CD14-positive monocyte (primary cell): ENCODE measurements at regions not wholly inside any gene's neighbourhood (a gene's known extent, or its start where the extent isn't known, plus 50 kb on each side); places are given as distances from the start of the nearest gene placed in this dataset.

Source experiments
- DNase-seq, 3 donors: peaks; one replicate each; pipeline ENCODE4 v3.0.0-alpha.2; 2011 to 2022
- H2AFZ ChIP-seq: 2 replicates; pipeline ENCODE4 v1.6.0; 2012; ENCODE audit warnings: mild to moderate bottlenecking, low read depth, low read length, inconsistent platforms; ENCODE audit not compliant: insufficient read depth, poor library complexity, severe bottlenecking
- H3K27ac ChIP-seq, 2 donors: 1 replicate in 1 of 2; 2 replicates in 1 of 2; pipeline ENCODE4 v1.5.1; 2012 to 2013; ENCODE audit warnings: low read length in 2 of 2, control low read depth in 1 of 2, inconsistent platforms in 1 of 2, low read depth in 1 of 2, mild to moderate bottlenecking in 1 of 2
- H3K27me3 ChIP-seq, 2 donors: one replicate each; pipeline versions ENCODE4 v1.6.0 to v1.6.1; 2011 to 2013; ENCODE audit warnings: low read length in 2 of 2; ENCODE audit not compliant: control insufficient read depth in 2 of 2, insufficient read depth in 2 of 2
- H3K36me3 ChIP-seq, 2 donors: replicated peaks in 1 of 2; 1 replicate in 1 of 2; 2 replicates in 1 of 2; pipeline versions ENCODE4 v1.5.1 to v1.6.1; 2012 to 2013; ENCODE audit warnings: low read length in 2 of 2, control low read depth in 1 of 2, inconsistent platforms in 1 of 2, mild to moderate bottlenecking in 1 of 2; ENCODE audit not compliant: insufficient read depth in 2 of 2, control insufficient read depth in 1 of 2
- H3K4me1 ChIP-seq, 2 donors: 1 replicate in 1 of 2; 2 replicates in 1 of 2; pipeline versions ENCODE4 v1.5.1 to v1.6.1; 2012 to 2013; ENCODE audit warnings: low read length in 2 of 2, control low read depth in 1 of 2, inconsistent platforms in 1 of 2, mild to moderate bottlenecking in 1 of 2, moderate library complexity in 1 of 2; ENCODE audit not compliant: insufficient read depth in 2 of 2, control insufficient read depth in 1 of 2
- H3K4me2 ChIP-seq: replicated peaks from 2 replicates; pipeline ENCODE3; 2012; ENCODE audit warnings: low read length, moderate library complexity, mild to moderate bottlenecking; ENCODE audit not compliant: poor library complexity, severe bottlenecking; ENCODE audit errors: extremely low read depth
- H3K4me3 ChIP-seq, 3 experiments: fragments of 200-600 bp in 1 of 3; sonication (generic) in 1 of 3; replicated peaks in 1 of 3; 1 replicate in 2 of 3; 2 replicates in 1 of 3; pipeline ENCODE4 v1.5.1; 2011 to 2013; ENCODE audit warnings: low read length in 3 of 3, mild to moderate bottlenecking in 3 of 3, control low read depth in 2 of 3, low read depth in 2 of 3, inconsistent platforms in 1 of 3, moderate library complexity in 1 of 3
- H3K79me2 ChIP-seq: 2 replicates; pipeline ENCODE4 v1.6.0; 2012; ENCODE audit warnings: mild to moderate bottlenecking, control low read depth, inconsistent platforms, low read length, moderate library complexity; ENCODE audit not compliant: insufficient read depth
- H3K9ac ChIP-seq: 2 replicates; pipeline ENCODE4 v1.6.0; 2017; ENCODE audit warnings: low read length, mild to moderate bottlenecking; ENCODE audit not compliant: insufficient read depth, poor library complexity, severe bottlenecking
- H3K9me3 ChIP-seq, 2 donors: replicated peaks in 1 of 2; 1 replicate in 1 of 2; 2 replicates in 1 of 2; pipeline versions ENCODE4 v1.5.1 to v1.6.1; 2012 to 2013; ENCODE audit warnings: low read length in 2 of 2, control low read depth in 1 of 2; ENCODE audit not compliant: control insufficient read depth in 1 of 2, insufficient read depth in 1 of 2
- H4K20me1 ChIP-seq: 2 replicates; pipeline ENCODE4 v1.6.0; 2012; ENCODE audit warnings: mild to moderate bottlenecking, low read length, control low read depth, moderate library complexity; ENCODE audit not compliant: insufficient read depth
- H3K27ac Mint-ChIP-seq, 7 donors: one replicate each; pipeline ENCODE4 v1.8.0; 2020; ENCODE audit warnings: mild to moderate bottlenecking in 7 of 7, mixed read lengths in 7 of 7, moderate library complexity in 6 of 7, inconsistent platforms in 2 of 7
- H3K27me3 Mint-ChIP-seq, 3 donors: one replicate each; pipeline ENCODE4 v1.8.0; 2021 to 2022; ENCODE audit warnings: low read depth in 3 of 3, mild to moderate bottlenecking in 3 of 3, mixed read lengths in 3 of 3, moderate library complexity in 3 of 3, inconsistent platforms in 1 of 3
- H3K36me3 Mint-ChIP-seq, 2 donors: one replicate each; pipeline ENCODE4 v1.8.0; 2020; ENCODE audit warnings: mixed read lengths in 2 of 2, inconsistent platforms in 1 of 2, mild to moderate bottlenecking in 1 of 2
- H3K4me1 Mint-ChIP-seq: one replicate; pipeline ENCODE4 v1.8.0; 2020; ENCODE audit warnings: mild to moderate bottlenecking, mixed read lengths
- H3K4me3 Mint-ChIP-seq, 2 donors: one replicate each; pipeline ENCODE4 v1.8.0; 2020; ENCODE audit warnings: mild to moderate bottlenecking in 2 of 2, mixed read lengths in 2 of 2, moderate library complexity in 1 of 2
- H3K9me3 Mint-ChIP-seq, 7 donors: one replicate each; pipeline ENCODE4 v1.8.0; 2020 to 2022; ENCODE audit warnings: mixed read lengths in 7 of 7, mild to moderate bottlenecking in 6 of 7, moderate library complexity in 6 of 7, inconsistent platforms in 2 of 7
- WGBS: methylation state at CpG from one replicate; pipeline ENCODE4 v1.1.5; 2013; ENCODE audit warnings: missing lambda C conversion rate; ENCODE audit not compliant: insufficient coverage; 5-methylcytosine and 5-hydroxymethylcytosine counted together
- intact Hi-C, 2 donors: fragments of 100-400 bp; cut with micrococcal nuclease; formaldehyde crosslinking; loops; one replicate each; pipeline versions ENCODE4 v1.15.0 to v1.15.1; 2023
- TF ChIP-seq, protein P1 (sequence below): fragments of 200-600 bp; IDR thresholded peaks from one replicate; pipeline ENCODE4 v1.8.0; 2022; ENCODE audit warnings: antibody characterized with exemption, mild to moderate bottlenecking

GRCh38 chr4:126086041-126086440 is 771.3 kb downstream of the FAT4 start:
- H3K4me3 ChIP-seq = no peak overlapping the region
- H3K9me3 ChIP-seq = no peaks in the 10 kb centered on the region
- intact Hi-C loops = no loop called here
- TF ChIP-seq, protein P1, sequence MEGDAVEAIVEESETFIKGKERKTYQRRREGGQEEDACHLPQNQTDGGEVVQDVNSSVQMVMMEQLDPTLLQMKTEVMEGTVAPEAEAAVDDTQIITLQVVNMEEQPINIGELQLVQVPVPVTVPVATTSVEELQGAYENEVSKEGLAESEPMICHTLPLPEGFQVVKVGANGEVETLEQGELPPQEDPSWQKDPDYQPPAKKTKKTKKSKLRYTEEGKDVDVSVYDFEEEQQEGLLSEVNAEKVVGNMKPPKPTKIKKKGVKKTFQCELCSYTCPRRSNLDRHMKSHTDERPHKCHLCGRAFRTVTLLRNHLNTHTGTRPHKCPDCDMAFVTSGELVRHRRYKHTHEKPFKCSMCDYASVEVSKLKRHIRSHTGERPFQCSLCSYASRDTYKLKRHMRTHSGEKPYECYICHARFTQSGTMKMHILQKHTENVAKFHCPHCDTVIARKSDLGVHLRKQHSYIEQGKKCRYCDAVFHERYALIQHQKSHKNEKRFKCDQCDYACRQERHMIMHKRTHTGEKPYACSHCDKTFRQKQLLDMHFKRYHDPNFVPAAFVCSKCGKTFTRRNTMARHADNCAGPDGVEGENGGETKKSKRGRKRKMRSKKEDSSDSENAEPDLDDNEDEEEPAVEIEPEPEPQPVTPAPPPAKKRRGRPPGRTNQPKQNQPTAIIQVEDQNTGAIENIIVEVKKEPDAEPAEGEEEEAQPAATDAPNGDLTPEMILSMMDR = no peak
- no peak overlapping the region for H3K9ac ChIP-seq
- H4K20me1 ChIP-seq = no peaks in the 10 kb centered on the region
- no CpG with 5 or more reads among the region's 2 CpGs for WGBS
- H3K4me2 ChIP-seq = no peak overlapping the region
- H3K4me3 Mint-ChIP-seq = no peak overlapping the region
- no peaks in the 10 kb centered on the region for H3K4me1 Mint-ChIP-seq
- no peaks in the 10 kb centered on the region for H3K27me3 Mint-ChIP-seq
- H3K27ac Mint-ChIP-seq = no peak overlapping the region
- no peaks in the 10 kb centered on the region for H3K4me1 ChIP-seq
- H3K36me3 ChIP-seq = no peaks in the 10 kb centered on the region
- no peak overlapping the region for H2AFZ ChIP-seq
- no peaks in the 10 kb centered on the region for H3K36me3 Mint-ChIP-seq
- no peaks in the 10 kb centered on the region for H3K27me3 ChIP-seq
- no peak for DNase-seq
- H3K9me3 Mint-ChIP-seq = peaks cover 0 to 10% (median 4%) of the 10 kb centered on the region in 7 donors
- no peaks in the 10 kb centered on the region for H3K79me2 ChIP-seq
- H3K27ac ChIP-seq = no peak overlapping the region

GRCh38 chr4:126087101-126087500 is 772.3 kb downstream of the FAT4 start:
- Histone ChIP-seq H3K4me3 (no peak overlapping the region), H3K9me3 (no peaks in the 10 kb centered on the region), H3K36me3 (no peaks in the 10 kb centered on the region), H3K27ac (no peak overlapping the region), H4K20me1 (no peaks in the 10 kb centered on the region), H2AFZ (no peak overlapping the region), H3K27me3 (no peaks in the 10 kb centered on the region), H3K79me2 (no peaks in the 10 kb centered on the region), H3K9ac (no peak overlapping the region), H3K4me1 (no peaks in the 10 kb centered on the region), H3K4me2 (no peak overlapping the region)
- Mint-ChIP-seq H3K9me3 (peaks cover 0 to 10% (median 2%) of the 10 kb centered on the region in 7 donors), H3K4me3 (no peak overlapping the region), H3K27me3 (no peaks in the 10 kb centered on the region), H3K27ac (no peak overlapping the region), H3K4me1 (no peaks in the 10 kb centered on the region), H3K36me3 (no peaks in the 10 kb centered on the region)
- intact Hi-C loops = no loop called here
- TF ChIP-seq, protein P1 = no peak
- DNase-seq = no peak
